IMR-90 (cell line): ENCODE measurements at regions not wholly inside any gene's neighbourhood (a gene's known extent, or its start where the extent isn't known, plus 50 kb on each side); places are given as distances from the start of the nearest gene placed in this dataset.

Experiments used
- ATAC-seq: fragments of 200-7000 bp; cut with Tn5 transposase; 2 replicates; pipeline ENCODE4 v1.9.1; 2020; ENCODE audit warnings: low read depth, mild to moderate bottlenecking, moderate library complexity
- BruUV-seq: library from RNA; stranded (reverse); fragments of 400-500 nt; replicated peaks from 2 replicates; lab custom pipeline; 2021; lab: Mats Ljungman, UMichigan
- CTCF ChIA-PET: fragments of 300-600 bp; formaldehyde crosslinking; extraction: SDS; loops from one replicate; lab custom pipeline; 2021; ENCODE audit warnings: antibody characterized with exemption; lab: Yijun Ruan, JAX
- POLR2A ChIA-PET: fragments of 300-600 bp; sonication (Branson Sonifier 250); formaldehyde crosslinking; loops from one replicate; lab custom pipeline; 2022; ENCODE audit warnings: antibody characterized with exemption; ENCODE audit not compliant: unreplicated experiment; lab: Charles Lee
- DNase-seq: peaks from one replicate; pipeline ENCODE4 v3.0.0; 2013
- H2AFZ ChIP-seq: replicated peaks from 2 replicates; pipeline ENCODE3; 2013; ENCODE audit warnings: low read length, mild to moderate bottlenecking; ENCODE audit not compliant: poor library complexity
- H2AK5ac ChIP-seq: 2 replicates; pipeline ENCODE4 v1.6.1; 2013; ENCODE audit warnings: low read depth, low read length, inconsistent platforms
- H2AK9ac ChIP-seq: replicated peaks from 2 replicates; pipeline ENCODE3; 2013; ENCODE audit warnings: mild to moderate bottlenecking, low read depth, low read length, moderate library complexity; ENCODE audit not compliant: poor library complexity
- H2BK120ac ChIP-seq: 2 replicates; pipeline ENCODE4 v1.6.1; 2013; ENCODE audit warnings: low read depth, low read length, inconsistent platforms
- H2BK15ac ChIP-seq: 3 replicates; pipeline ENCODE4 v1.6.1; 2013; ENCODE audit warnings: low read depth, low read length, inconsistent platforms
- H2BK20ac ChIP-seq: 2 replicates; pipeline ENCODE4 v1.6.1; 2013; ENCODE audit warnings: low read depth, mild to moderate bottlenecking, inconsistent platforms, low read length, moderate library complexity
- H2BK5ac ChIP-seq: 2 replicates; pipeline ENCODE4 v1.6.1; 2013; ENCODE audit warnings: mild to moderate bottlenecking, low read depth, low read length, inconsistent platforms; ENCODE audit not compliant: poor library complexity, severe bottlenecking
- H3K14ac ChIP-seq: replicated peaks from 2 replicates; pipeline ENCODE4 v1.6.1; 2013; ENCODE audit warnings: low read depth, low read length, inconsistent platforms
- H3K18ac ChIP-seq: 2 replicates; pipeline ENCODE4 v1.6.1; 2013; ENCODE audit warnings: low read depth, low read length, control low read depth
- H3K23ac ChIP-seq: 2 replicates; pipeline ENCODE4 v1.6.1; 2013; ENCODE audit warnings: low read depth, low read length, inconsistent platforms
- H3K27ac ChIP-seq: 2 replicates; pipeline ENCODE4 v1.5.1; 2013; ENCODE audit warnings: mild to moderate bottlenecking, control low read depth, low read length; ENCODE audit not compliant: insufficient read depth
- H3K27me3 ChIP-seq: 2 replicates; pipeline ENCODE4 v1.6.1; 2013; ENCODE audit warnings: low read length; ENCODE audit not compliant: control insufficient read depth, insufficient read depth
- H3K36me3 ChIP-seq: 2 replicates; pipeline ENCODE4 v1.6.1; 2013; ENCODE audit warnings: low read length, mixed read lengths; ENCODE audit not compliant: control insufficient read depth, insufficient read depth
- H3K4ac ChIP-seq: 2 replicates; pipeline ENCODE4 v1.6.1; 2013; ENCODE audit warnings: low read depth, low read length, inconsistent platforms
- H3K4me1 ChIP-seq: 2 replicates; pipeline ENCODE4 v1.6.1; 2013; ENCODE audit warnings: low read length, mixed read lengths; ENCODE audit not compliant: control insufficient read depth, insufficient read depth
- H3K4me2 ChIP-seq: 2 replicates; pipeline ENCODE4 v1.6.1; 2013; ENCODE audit warnings: low read depth, mild to moderate bottlenecking, control low read depth, low read length, moderate library complexity
- H3K4me3 ChIP-seq: 2 replicates; pipeline ENCODE4 v1.5.1; 2013; ENCODE audit warnings: low read depth, mild to moderate bottlenecking, control low read depth, low read length, moderate library complexity; ENCODE audit not compliant: insufficient read depth
- H3K56ac ChIP-seq: 2 replicates; pipeline ENCODE4 v1.6.1; 2013; ENCODE audit warnings: low read length, inconsistent platforms; ENCODE audit not compliant: insufficient read depth; ENCODE audit errors: extremely low read depth
- H3K79me1 ChIP-seq, 2 experiments: 2 replicates each; pipeline ENCODE4 v1.6.1; 2013; ENCODE audit warnings: low read length in 2 of 2, inconsistent platforms in 1 of 2, low read depth in 1 of 2
- H3K9ac ChIP-seq: 2 replicates; pipeline ENCODE4 v1.6.1; 2013; ENCODE audit warnings: low read depth, low read length, control low read depth
- H3K9me1 ChIP-seq: 2 replicates; pipeline ENCODE4 v1.6.1; 2013; ENCODE audit warnings: low read length, inconsistent platforms; ENCODE audit not compliant: insufficient read depth
- H3K9me3 ChIP-seq: 2 replicates; pipeline ENCODE4 v1.6.1; 2013; ENCODE audit warnings: low read length; ENCODE audit not compliant: control insufficient read depth, insufficient read depth
- H4K20me1 ChIP-seq: 2 replicates; pipeline ENCODE4 v1.6.1; 2013; ENCODE audit warnings: low read length, inconsistent platforms; ENCODE audit not compliant: insufficient read depth
- H4K5ac ChIP-seq: 2 replicates; pipeline ENCODE4 v1.6.1; 2013; ENCODE audit warnings: mild to moderate bottlenecking, low read depth, low read length, control low read depth
- H4K8ac ChIP-seq, 2 experiments: 2 replicates each; pipeline ENCODE4 v1.6.1; 2013; ENCODE audit warnings: low read depth in 2 of 2, low read length in 2 of 2, control low read depth in 1 of 2, inconsistent platforms in 1 of 2
- H4K91ac ChIP-seq: 2 replicates; pipeline ENCODE4 v1.6.1; 2013; ENCODE audit warnings: low read depth, low read length, inconsistent platforms; ENCODE audit not compliant: insufficient read depth
- BHLHE40 ChIP-seq: fragments of 150-350 bp; IDR thresholded peaks from 2 replicates; pipeline ENCODE4 v1.6.1; 2016; ENCODE audit warnings: mild to moderate bottlenecking, low read depth, low read length
- CEBPB ChIP-seq: IDR thresholded peaks from 2 replicates; pipeline ENCODE4 v1.6.1; 2012; ENCODE audit warnings: low read depth, low read length, improper control_type of control experiment
- CHD1 ChIP-seq: IDR thresholded peaks from 2 replicates; pipeline ENCODE4 v1.6.1; 2012; ENCODE audit warnings: low read depth, low read length, improper control_type of control experiment
- FOS ChIP-seq: fragments of 150-350 bp; IDR thresholded peaks from 2 replicates; pipeline ENCODE4 v1.6.1; 2016; ENCODE audit warnings: low read depth, low read length
- MAFK ChIP-seq: IDR thresholded peaks from 2 replicates; pipeline ENCODE4 v1.6.1; 2012; ENCODE audit warnings: low read depth, low read length, improper control_type of control experiment
- MXI1 ChIP-seq: IDR thresholded peaks from 2 replicates; pipeline ENCODE4 v1.6.1; 2012; ENCODE audit warnings: low read depth, mild to moderate bottlenecking, low read length, moderate library complexity, borderline replicate concordance
- NFE2L2 ChIP-seq: fragments of 150-350 bp; IDR thresholded peaks from 2 replicates; pipeline ENCODE4 v1.6.1; 2016; ENCODE audit warnings: low read depth, mild to moderate bottlenecking, low read length
- RAD21 ChIP-seq: IDR thresholded peaks from 2 replicates; pipeline ENCODE4 v1.6.1; 2012; ENCODE audit warnings: low read length, improper control_type of control experiment
- RCOR1 ChIP-seq: IDR thresholded peaks from 2 replicates; pipeline ENCODE4 v1.6.1; 2012; ENCODE audit warnings: mild to moderate bottlenecking, low read length, improper control_type of control experiment; ENCODE audit not compliant: insufficient replicate concordance
- RFX5 ChIP-seq: IDR thresholded peaks from 2 replicates; pipeline ENCODE4 v1.8.0; 2012; ENCODE audit warnings: low read depth, mild to moderate bottlenecking, low read length, moderate library complexity
- SMC3 ChIP-seq: fragments of 150-350 bp; IDR thresholded peaks from 2 replicates; pipeline ENCODE4 v1.6.1; 2016; ENCODE audit warnings: low read depth, mild to moderate bottlenecking, antibody characterized with exemption, low read length, moderate library complexity
- WGBS, 2 experiments: methylation state at CpG; one replicate each; pipeline versions ENCODE4 v1.1.5 to v1.1.7; 2013; ENCODE audit warnings: missing lambda C conversion rate in 2 of 2; ENCODE audit not compliant: insufficient read length in 1 of 2; ENCODE audit errors: extremely low coverage in 2 of 2; 5-methylcytosine and 5-hydroxymethylcytosine counted together
- dilution Hi-C: fragments of 300-500 bp; cut with HindIII; formaldehyde crosslinking; loops from one replicate; pipeline ENCODE4 v1.14.3; 2018; ENCODE audit warnings: low sequenced_read_pairs; ENCODE audit not compliant: unreplicated experiment
- in situ Hi-C: fragments of 300-500 bp; cut with MboI; formaldehyde crosslinking; loops from 3 replicates; pipeline ENCODE4 v1.14.3; 2019; ENCODE audit warnings: low sequenced_read_pairs, inconsistent platforms, mixed read lengths
- intact Hi-C: fragments of 100-400 bp; cut with micrococcal nuclease; formaldehyde crosslinking; loops from 2 replicates; pipeline ENCODE4 v1.10.0; 2022
- TF ChIP-seq, protein P1 (sequence below): fragments of 150-350 bp; IDR thresholded peaks from 2 replicates; pipeline ENCODE4 v1.6.1; 2017; ENCODE audit warnings: mild to moderate bottlenecking, antibody characterized with exemption, low read length, low read depth
- TF ChIP-seq, protein P2 (sequence below): fragments of 150-350 bp; IDR thresholded peaks from 2 replicates; pipeline ENCODE4 v1.6.1; 2016; ENCODE audit warnings: low read depth, mild to moderate bottlenecking, low read length, moderate library complexity, borderline replicate concordance

DNA sequence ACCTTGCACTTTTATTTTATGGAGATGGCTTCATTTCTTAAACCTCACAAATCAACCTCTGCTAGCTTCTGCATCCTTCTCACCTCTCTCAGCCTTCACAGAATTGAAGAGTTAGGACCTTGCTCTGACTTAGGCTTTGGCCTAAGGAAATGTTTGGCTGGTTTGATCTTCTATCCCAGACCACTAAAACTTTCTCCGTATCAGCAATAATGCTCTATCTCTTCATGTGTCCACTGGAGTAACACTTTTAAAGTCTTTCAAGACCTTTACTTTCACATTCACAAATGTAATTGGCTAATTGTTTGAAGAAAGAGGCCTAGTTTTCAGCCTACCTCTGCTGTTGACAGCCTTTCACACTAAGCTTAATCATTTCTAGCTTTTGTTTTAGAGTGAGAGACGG lies 212.9 kb downstream of the TTLL2 start:
- dilution Hi-C loops = no loop called here
- Histone ChIP-seq H2AFZ (no peak overlapping the region), H4K20me1 (no peaks in the 10 kb centered on the region), H3K9me1 (no peaks in the 10 kb centered on the region), H3K9ac (no peak overlapping the region), H3K14ac (no peak overlapping the region), H3K9me3 (peaks cover 7% of the 10 kb centered on the region; the same call in 1 of the 2 replicates), H2AK9ac (no peak overlapping the region), H4K8ac (no peak overlapping the region), H4K91ac (no peak overlapping the region), H4K5ac (no peak overlapping the region), H2BK5ac (no peak overlapping the region), H3K79me1 (no peaks in the 10 kb centered on the region), H3K36me3 (no peaks in the 10 kb centered on the region), H2BK15ac (no peak overlapping the region), H3K4me2 (no peak overlapping the region), H3K4ac (no peak overlapping the region), H3K27me3 (no peaks in the 10 kb centered on the region), H2BK120ac (no peak overlapping the region), H2BK20ac (no peak overlapping the region), H3K18ac (no peak overlapping the region), H3K4me3 (no peak overlapping the region), H3K27ac (no peak overlapping the region), H3K56ac (no peak overlapping the region), H2AK5ac (no peak overlapping the region), H3K23ac (no peak overlapping the region), H3K4me1 (no peaks in the 10 kb centered on the region)
- TF ChIP-seq CHD1 (no peak), FOS (no peak), RCOR1 (no peak), CEBPB (no peak), SMC3 (no peak), MAFK (no peak), RFX5 (no peak), BHLHE40 (no peak), MXI1 (no peak), RAD21 (no peak), NFE2L2 (no peak)
- TF ChIP-seq, protein P1, sequence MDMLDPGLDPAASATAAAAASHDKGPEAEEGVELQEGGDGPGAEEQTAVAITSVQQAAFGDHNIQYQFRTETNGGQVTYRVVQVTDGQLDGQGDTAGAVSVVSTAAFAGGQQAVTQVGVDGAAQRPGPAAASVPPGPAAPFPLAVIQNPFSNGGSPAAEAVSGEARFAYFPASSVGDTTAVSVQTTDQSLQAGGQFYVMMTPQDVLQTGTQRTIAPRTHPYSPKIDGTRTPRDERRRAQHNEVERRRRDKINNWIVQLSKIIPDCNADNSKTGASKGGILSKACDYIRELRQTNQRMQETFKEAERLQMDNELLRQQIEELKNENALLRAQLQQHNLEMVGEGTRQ = no peak
- TF ChIP-seq, protein P2, sequence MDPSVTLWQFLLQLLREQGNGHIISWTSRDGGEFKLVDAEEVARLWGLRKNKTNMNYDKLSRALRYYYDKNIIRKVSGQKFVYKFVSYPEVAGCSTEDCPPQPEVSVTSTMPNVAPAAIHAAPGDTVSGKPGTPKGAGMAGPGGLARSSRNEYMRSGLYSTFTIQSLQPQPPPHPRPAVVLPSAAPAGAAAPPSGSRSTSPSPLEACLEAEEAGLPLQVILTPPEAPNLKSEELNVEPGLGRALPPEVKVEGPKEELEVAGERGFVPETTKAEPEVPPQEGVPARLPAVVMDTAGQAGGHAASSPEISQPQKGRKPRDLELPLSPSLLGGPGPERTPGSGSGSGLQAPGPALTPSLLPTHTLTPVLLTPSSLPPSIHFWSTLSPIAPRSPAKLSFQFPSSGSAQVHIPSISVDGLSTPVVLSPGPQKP = no peak
- no peak for DNase-seq
- no TSS peak for BruUV-seq
- intact Hi-C loops = no loop called here
- in situ Hi-C loops = no loop called here
- no peak for ATAC-seq
- ChIA-PET CTCF (interaction anchor here (0.6 kb wide), 2 partner anchors 42 to 631 kb away, joined by 3 to 5 read pairs; no protein-coding TSS in a partner anchor), POLR2A (interaction anchor here (0.6 kb wide), 1 partner anchor 145 kb away, joined by 3 read pairs; no protein-coding TSS in a partner anchor)
- WGBS, 2 experiments = no CpG with 5 or more reads among the region's 2 CpGs
